ENCODE measurements at regions not wholly inside any gene's neighbourhood (a gene's known extent, or its start where the extent isn't known, plus 50 kb on each side); places are given as distances from the start of the nearest gene placed in this dataset.

DNA sequence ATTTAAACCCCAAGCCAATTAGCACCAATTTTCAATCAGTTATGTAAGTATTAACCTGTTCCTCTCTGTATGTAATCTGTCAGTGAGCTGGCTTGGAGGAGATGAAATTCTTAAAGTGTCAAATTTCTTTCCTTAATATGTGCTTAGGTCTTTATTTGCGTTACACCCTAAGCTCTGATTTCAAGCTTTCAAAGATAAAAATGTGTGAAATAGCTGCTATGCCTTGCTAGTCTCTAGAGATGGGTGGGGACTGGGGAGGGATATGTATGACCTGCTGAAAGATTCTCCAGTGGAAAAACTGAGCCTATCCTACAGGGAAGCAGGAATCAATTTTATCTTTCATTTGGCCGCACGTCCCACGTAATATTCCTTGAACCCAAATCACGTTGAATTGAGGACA is 264.5 kb downstream of the RND3 start:
- TF ChIP-seq, protein P1, sequence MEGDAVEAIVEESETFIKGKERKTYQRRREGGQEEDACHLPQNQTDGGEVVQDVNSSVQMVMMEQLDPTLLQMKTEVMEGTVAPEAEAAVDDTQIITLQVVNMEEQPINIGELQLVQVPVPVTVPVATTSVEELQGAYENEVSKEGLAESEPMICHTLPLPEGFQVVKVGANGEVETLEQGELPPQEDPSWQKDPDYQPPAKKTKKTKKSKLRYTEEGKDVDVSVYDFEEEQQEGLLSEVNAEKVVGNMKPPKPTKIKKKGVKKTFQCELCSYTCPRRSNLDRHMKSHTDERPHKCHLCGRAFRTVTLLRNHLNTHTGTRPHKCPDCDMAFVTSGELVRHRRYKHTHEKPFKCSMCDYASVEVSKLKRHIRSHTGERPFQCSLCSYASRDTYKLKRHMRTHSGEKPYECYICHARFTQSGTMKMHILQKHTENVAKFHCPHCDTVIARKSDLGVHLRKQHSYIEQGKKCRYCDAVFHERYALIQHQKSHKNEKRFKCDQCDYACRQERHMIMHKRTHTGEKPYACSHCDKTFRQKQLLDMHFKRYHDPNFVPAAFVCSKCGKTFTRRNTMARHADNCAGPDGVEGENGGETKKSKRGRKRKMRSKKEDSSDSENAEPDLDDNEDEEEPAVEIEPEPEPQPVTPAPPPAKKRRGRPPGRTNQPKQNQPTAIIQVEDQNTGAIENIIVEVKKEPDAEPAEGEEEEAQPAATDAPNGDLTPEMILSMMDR (IDR thresholded peaks at IDR 0.05; ENCODE audit: extremely low read depth in 1 of 2, insufficient read depth in 1 of 2, low read depth in 1 of 2, low read length in 2 of 2): no peak
- TF ChIP-seq POLR2AphosphoS5 (IDR thresholded peaks at IDR 0.05; ENCODE audit: insufficient read depth, low read depth, low read length): no peak
